GM12878 (cell line): ENCODE measurements at regions not wholly inside any gene's neighbourhood (a gene's known extent, or its start where the extent isn't known, plus 50 kb on each side); places are given as distances from the start of the nearest gene placed in this dataset.

Experiments
- ATAC-seq: fragments of 200-7000 bp; cut with Tn5 transposase; 3 replicates; pipeline ENCODE4 v1.9.1; 2020; ENCODE audit warnings: mild to moderate bottlenecking, moderate library complexity
- BruUV-seq: library from RNA; stranded (reverse); fragments of 400-500 nt; replicated peaks from 2 replicates; lab custom pipeline; 2021; lab: Mats Ljungman, UMichigan
- CTCF ChIA-PET: fragments of 300-600 bp; sonication (Branson Sonifier 250); formaldehyde crosslinking; extraction: SDS; loops from one replicate; lab custom pipeline; 2021; ENCODE audit warnings: inconsistent platforms; lab: Yijun Ruan, JAX
- POLR2A ChIA-PET: fragments of 350-600 bp; formaldehyde crosslinking; extraction: SDS; loops from one replicate; lab custom pipeline; 2021; ENCODE audit warnings: inconsistent platforms; lab: Charles Lee
- RAD21 ChIA-PET: fragments of 300-600 bp; sonication (Branson Sonifier 250); formaldehyde crosslinking; loops from one replicate; lab custom pipeline; 2023; ENCODE audit warnings: antibody characterized with exemption; ENCODE audit not compliant: unreplicated experiment; lab: Charles Lee
- SMC1A ChIA-PET: fragments of 300-600 bp; sonication (Branson Sonifier 250); formaldehyde crosslinking; loops from one replicate; lab custom pipeline; 2023; ENCODE audit not compliant: unreplicated experiment, uncharacterized antibody; lab: Charles Lee
- DNase-seq: peaks from one replicate; pipeline ENCODE4 v3.0.0-alpha.2; 2011; ENCODE audit warnings: low read depth, low spot score
- FAIRE-seq: peaks from 3 replicates; lab custom pipeline; 2011; peaks lifted over from hg19 to GRCh38; lab: Jason Lieb, UNC
- H2AFZ ChIP-seq: 2 replicates; pipeline ENCODE4 v1.6.0; 2011; ENCODE audit warnings: low read depth, low read length, control low read depth; ENCODE audit not compliant: control insufficient read depth
- H3K27ac ChIP-seq: 2 replicates; pipeline ENCODE4 v1.5.1; 2011; ENCODE audit warnings: control low read depth; ENCODE audit not compliant: control insufficient read depth, insufficient read depth
- H3K27me3 ChIP-seq, 2 experiments: replicated peaks in 1 of 2; 2 replicates each; pipeline versions ENCODE4 v1.6.0 to v1.6.1; 2011; ENCODE audit warnings: low read length in 1 of 2; ENCODE audit not compliant: control insufficient read depth in 2 of 2, insufficient read depth in 2 of 2
- H3K36me3 ChIP-seq, 2 experiments: 2 replicates each; pipeline ENCODE4 v1.5.1; 2011; ENCODE audit warnings: low read length in 1 of 2; ENCODE audit not compliant: control insufficient read depth in 2 of 2, insufficient read depth in 2 of 2
- H3K4me1 ChIP-seq: 2 replicates; pipeline ENCODE4 v1.6.1; 2011; ENCODE audit warnings: mild to moderate bottlenecking, low read length, moderate library complexity, mixed read lengths; ENCODE audit not compliant: control insufficient read depth, insufficient read depth
- H3K4me2 ChIP-seq: 2 replicates; pipeline ENCODE4 v1.6.0; 2011; ENCODE audit warnings: control low read depth; ENCODE audit not compliant: control insufficient read depth, insufficient read depth
- H3K4me3 ChIP-seq: fragments of 200-600 bp; sonication (generic); 2 replicates; pipeline ENCODE4 v1.5.1; 2016
- H3K79me2 ChIP-seq: 2 replicates; pipeline ENCODE4 v1.6.0; 2011; ENCODE audit warnings: low read length; ENCODE audit not compliant: control insufficient read depth, insufficient read depth
- H3K9ac ChIP-seq: 2 replicates; pipeline ENCODE4 v1.8.0; 2011; ENCODE audit warnings: low read length, control low read depth, mixed read lengths; ENCODE audit not compliant: control insufficient read depth, insufficient read depth
- H3K9me3 ChIP-seq: replicated peaks from 3 replicates; pipeline ENCODE4 v1.5.1; 2011; ENCODE audit warnings: mild to moderate bottlenecking, low read length; ENCODE audit not compliant: control insufficient read depth, insufficient read depth
- H4K20me1 ChIP-seq: 2 replicates; pipeline ENCODE4 v1.6.0; 2011; ENCODE audit not compliant: control insufficient read depth, insufficient read depth
- CHD1 ChIP-seq: IDR thresholded peaks from 2 replicates; pipeline ENCODE4 v1.6.1; 2012; ENCODE audit warnings: low read depth, low read length, improper control_type of control experiment
- TCF3 ChIP-seq: IDR thresholded peaks from 2 replicates; pipeline ENCODE4 v1.6.1; 2012; ENCODE audit warnings: low read depth, mild to moderate bottlenecking, low read length, borderline replicate concordance; ENCODE audit not compliant: insufficient read depth
- in situ Hi-C: fragments of 300-500 bp; cut with MboI; formaldehyde crosslinking; loops from 9 replicates; pipeline ENCODE4 v1.14.3; 2018; ENCODE audit warnings: mixed read lengths
- intact Hi-C: fragments of 100-400 bp; cut with micrococcal nuclease; formaldehyde crosslinking; loops from one replicate; pipeline ENCODE4 v1.14.2; 2022; ENCODE audit not compliant: unreplicated experiment
- TF ChIP-seq, protein P1 (sequence below): IDR thresholded peaks from 2 replicates; pipeline ENCODE4 v1.6.1; 2012; ENCODE audit warnings: mild to moderate bottlenecking, low read depth, low read length
- TF ChIP-seq, protein P2 (sequence below): fragments of 450-650 bp; IDR thresholded peaks from 2 replicates; pipeline ENCODE4 v1.6.1; 2018; ENCODE audit warnings: borderline replicate concordance, mild to moderate bottlenecking; ENCODE audit not compliant: partially characterized antibody
- TF ChIP-seq, protein P3 (sequence below): fragments of 450-650 bp; formaldehyde crosslinking; IDR thresholded peaks from 2 replicates; pipeline ENCODE4 v1.4.0; 2022; ENCODE audit warnings: mild to moderate bottlenecking, moderate library complexity
- TF ChIP-seq, protein P4 (sequence below): IDR thresholded peaks from 2 replicates; pipeline ENCODE4 v1.6.1; 2012; ENCODE audit warnings: improper control_type of control experiment, low read depth, low read length; ENCODE audit not compliant: insufficient replicate concordance

DNA sequence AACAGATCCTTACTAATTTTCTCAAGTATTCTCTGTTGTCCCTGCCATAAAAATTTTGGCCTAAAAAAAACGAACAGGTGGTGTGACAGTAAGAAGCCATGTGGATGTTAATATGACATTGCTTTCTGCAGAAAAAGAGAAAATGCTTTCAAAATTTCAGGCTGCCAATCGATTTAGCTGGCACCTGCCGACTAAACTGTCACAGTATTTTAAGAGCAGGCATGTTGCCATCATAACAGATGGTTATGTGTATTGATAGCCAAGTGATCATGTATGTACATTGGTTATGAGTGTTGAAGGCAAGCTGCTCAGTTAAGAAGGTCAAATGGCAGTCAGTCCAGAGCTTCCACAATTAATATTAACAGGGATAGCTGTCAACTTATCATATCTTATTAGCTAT is 1017.0 kb downstream of the MRPL39 start (continued):
- TF ChIP-seq, protein P1, sequence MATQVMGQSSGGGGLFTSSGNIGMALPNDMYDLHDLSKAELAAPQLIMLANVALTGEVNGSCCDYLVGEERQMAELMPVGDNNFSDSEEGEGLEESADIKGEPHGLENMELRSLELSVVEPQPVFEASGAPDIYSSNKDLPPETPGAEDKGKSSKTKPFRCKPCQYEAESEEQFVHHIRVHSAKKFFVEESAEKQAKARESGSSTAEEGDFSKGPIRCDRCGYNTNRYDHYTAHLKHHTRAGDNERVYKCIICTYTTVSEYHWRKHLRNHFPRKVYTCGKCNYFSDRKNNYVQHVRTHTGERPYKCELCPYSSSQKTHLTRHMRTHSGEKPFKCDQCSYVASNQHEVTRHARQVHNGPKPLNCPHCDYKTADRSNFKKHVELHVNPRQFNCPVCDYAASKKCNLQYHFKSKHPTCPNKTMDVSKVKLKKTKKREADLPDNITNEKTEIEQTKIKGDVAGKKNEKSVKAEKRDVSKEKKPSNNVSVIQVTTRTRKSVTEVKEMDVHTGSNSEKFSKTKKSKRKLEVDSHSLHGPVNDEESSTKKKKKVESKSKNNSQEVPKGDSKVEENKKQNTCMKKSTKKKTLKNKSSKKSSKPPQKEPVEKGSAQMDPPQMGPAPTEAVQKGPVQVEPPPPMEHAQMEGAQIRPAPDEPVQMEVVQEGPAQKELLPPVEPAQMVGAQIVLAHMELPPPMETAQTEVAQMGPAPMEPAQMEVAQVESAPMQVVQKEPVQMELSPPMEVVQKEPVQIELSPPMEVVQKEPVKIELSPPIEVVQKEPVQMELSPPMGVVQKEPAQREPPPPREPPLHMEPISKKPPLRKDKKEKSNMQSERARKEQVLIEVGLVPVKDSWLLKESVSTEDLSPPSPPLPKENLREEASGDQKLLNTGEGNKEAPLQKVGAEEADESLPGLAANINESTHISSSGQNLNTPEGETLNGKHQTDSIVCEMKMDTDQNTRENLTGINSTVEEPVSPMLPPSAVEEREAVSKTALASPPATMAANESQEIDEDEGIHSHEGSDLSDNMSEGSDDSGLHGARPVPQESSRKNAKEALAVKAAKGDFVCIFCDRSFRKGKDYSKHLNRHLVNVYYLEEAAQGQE, result no peak
- no peak for TF ChIP-seq TCF3

DNA sequence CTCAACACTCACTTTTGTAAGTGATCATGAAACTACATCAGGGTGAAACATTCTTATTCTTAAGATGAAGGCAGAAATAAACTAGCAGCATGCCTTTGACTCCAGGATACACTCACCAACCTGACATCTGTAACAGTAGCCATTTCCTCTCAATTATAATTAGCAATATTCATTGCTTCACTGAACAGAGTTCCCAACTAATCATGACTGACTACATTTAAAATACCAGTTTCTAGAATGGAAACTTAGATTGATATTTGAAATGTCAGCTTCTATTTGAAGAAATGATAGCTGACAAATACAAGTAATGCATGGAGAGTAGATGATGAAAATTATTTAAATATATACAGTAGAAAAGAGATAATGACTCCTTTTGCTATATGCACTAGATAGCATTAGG is 1023.8 kb downstream of the MRPL39 start:
- ATAC-seq (no peak), DNase-seq (no peak), FAIRE-seq (no peak)
- H4K20me1 ChIP-seq, result no peaks in the 10 kb centered on the region
- H3K4me3 ChIP-seq, result no peak overlapping the region
- no peaks in the 10 kb centered on the region for H3K27me3 ChIP-seq
- in situ Hi-C loops (no loop called here), intact Hi-C loops (no loop called here)
- CTCF ChIA-PET, result no interaction called here
- no peak overlapping the region for H3K4me2 ChIP-seq
- RAD21 ChIA-PET, result no interaction called here
- no TSS peak for BruUV-seq
- no peaks in the 10 kb centered on the region for H3K36me3 ChIP-seq
- POLR2A ChIA-PET, result no interaction called here
- no peaks in the 10 kb centered on the region for H3K9me3 ChIP-seq
- H2AFZ ChIP-seq, result no peak overlapping the region
- SMC1A ChIA-PET, result no interaction called here
- H3K9ac ChIP-seq, result no peak overlapping the region
- no peaks in the 10 kb centered on the region for H3K4me1 ChIP-seq
- no peak overlapping the region for H3K27ac ChIP-seq
- H3K79me2 ChIP-seq, result no peaks in the 10 kb centered on the region
- TF ChIP-seq, protein P2, sequence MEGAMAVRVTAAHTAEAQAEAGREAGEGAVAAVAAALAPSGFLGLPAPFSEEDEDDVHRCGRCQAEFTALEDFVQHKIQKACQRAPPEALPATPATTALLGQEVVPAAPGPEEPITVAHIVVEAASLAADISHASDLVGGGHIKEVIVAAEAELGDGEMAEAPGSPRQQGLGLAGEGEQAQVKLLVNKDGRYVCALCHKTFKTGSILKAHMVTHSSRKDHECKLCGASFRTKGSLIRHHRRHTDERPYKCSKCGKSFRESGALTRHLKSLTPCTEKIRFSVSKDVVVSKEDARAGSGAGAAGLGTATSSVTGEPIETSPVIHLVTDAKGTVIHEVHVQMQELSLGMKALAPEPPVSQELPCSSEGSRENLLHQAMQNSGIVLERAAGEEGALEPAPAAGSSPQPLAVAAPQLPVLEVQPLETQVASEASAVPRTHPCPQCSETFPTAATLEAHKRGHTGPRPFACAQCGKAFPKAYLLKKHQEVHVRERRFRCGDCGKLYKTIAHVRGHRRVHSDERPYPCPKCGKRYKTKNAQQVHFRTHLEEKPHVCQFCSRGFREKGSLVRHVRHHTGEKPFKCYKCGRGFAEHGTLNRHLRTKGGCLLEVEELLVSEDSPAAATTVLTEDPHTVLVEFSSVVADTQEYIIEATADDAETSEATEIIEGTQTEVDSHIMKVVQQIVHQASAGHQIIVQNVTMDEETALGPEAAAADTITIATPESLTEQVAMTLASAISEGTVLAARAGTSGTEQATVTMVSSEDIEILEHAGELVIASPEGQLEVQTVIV, result no peak
- TF ChIP-seq, protein P3, sequence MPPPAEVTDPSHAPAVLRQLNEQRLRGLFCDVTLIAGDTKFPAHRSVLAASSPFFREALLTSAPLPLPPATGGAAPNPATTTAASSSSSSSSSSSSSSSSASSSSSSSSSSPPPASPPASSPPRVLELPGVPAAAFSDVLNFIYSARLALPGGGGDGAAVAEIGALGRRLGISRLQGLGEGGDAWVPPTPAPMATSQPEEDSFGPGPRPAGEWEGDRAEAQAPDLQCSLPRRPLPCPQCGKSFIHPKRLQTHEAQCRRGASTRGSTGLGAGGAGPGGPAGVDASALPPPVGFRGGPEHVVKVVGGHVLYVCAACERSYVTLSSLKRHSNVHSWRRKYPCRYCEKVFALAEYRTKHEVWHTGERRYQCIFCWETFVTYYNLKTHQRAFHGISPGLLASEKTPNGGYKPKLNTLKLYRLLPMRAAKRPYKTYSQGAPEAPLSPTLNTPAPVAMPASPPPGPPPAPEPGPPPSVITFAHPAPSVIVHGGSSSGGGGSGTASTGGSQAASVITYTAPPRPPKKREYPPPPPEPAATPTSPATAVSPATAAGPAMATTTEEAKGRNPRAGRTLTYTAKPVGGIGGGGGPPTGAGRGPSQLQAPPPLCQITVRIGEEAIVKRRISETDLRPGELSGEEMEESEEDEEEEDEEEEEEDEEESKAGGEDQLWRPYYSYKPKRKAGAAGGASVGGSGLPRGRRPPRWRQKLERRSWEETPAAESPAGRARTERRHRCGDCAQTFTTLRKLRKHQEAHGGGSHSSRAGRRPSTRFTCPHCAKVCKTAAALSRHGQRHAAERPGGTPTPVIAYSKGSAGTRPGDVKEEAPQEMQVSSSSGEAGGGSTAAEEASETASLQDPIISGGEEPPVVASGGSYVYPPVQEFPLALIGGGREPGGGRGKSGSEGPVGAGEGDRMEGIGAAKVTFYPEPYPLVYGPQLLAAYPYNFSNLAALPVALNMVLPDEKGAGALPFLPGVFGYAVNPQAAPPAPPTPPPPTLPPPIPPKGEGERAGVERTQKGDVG (CRISPR knock-in tag), result no peak
- TF ChIP-seq, protein P4, sequence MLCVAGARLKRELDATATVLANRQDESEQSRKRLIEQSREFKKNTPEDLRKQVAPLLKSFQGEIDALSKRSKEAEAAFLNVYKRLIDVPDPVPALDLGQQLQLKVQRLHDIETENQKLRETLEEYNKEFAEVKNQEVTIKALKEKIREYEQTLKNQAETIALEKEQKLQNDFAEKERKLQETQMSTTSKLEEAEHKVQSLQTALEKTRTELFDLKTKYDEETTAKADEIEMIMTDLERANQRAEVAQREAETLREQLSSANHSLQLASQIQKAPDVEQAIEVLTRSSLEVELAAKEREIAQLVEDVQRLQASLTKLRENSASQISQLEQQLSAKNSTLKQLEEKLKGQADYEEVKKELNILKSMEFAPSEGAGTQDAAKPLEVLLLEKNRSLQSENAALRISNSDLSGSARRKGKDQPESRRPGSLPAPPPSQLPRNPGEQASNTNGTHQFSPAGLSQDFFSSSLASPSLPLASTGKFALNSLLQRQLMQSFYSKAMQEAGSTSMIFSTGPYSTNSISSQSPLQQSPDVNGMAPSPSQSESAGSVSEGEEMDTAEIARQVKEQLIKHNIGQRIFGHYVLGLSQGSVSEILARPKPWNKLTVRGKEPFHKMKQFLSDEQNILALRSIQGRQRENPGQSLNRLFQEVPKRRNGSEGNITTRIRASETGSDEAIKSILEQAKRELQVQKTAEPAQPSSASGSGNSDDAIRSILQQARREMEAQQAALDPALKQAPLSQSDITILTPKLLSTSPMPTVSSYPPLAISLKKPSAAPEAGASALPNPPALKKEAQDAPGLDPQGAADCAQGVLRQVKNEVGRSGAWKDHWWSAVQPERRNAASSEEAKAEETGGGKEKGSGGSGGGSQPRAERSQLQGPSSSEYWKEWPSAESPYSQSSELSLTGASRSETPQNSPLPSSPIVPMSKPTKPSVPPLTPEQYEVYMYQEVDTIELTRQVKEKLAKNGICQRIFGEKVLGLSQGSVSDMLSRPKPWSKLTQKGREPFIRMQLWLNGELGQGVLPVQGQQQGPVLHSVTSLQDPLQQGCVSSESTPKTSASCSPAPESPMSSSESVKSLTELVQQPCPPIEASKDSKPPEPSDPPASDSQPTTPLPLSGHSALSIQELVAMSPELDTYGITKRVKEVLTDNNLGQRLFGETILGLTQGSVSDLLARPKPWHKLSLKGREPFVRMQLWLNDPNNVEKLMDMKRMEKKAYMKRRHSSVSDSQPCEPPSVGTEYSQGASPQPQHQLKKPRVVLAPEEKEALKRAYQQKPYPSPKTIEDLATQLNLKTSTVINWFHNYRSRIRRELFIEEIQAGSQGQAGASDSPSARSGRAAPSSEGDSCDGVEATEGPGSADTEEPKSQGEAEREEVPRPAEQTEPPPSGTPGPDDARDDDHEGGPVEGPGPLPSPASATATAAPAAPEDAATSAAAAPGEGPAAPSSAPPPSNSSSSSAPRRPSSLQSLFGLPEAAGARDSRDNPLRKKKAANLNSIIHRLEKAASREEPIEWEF, result no peak
- no peak for TF ChIP-seq CHD1
